H1 (cell line): ENCODE measurements at regions not wholly inside any gene's neighbourhood (a gene's known extent, or its start where the extent isn't known, plus 50 kb on each side); places are given as distances from the start of the nearest gene placed in this dataset.

Experiments used
- CTCF ChIA-PET: fragments of 300-600 bp; sonication (Branson Sonifier 250); formaldehyde crosslinking; loops from one replicate; lab custom pipeline; 2021; ENCODE audit not compliant: partially characterized antibody; lab: Charles Lee
- POLR2A ChIA-PET: fragments of 300-600 bp; sonication (Branson Sonifier 250); formaldehyde crosslinking; loops from one replicate; lab custom pipeline; 2021; ENCODE audit warnings: inconsistent platforms; ENCODE audit not compliant: partially characterized antibody; lab: Charles Lee
- DNase-seq, 2 experiments: peaks; one replicate each; pipeline versions ENCODE4 v3.0.0 to v3.0.0-alpha.2; 2010 to 2022; ENCODE audit warnings: low spot score in 2 of 2, low read depth in 1 of 2, mixed read lengths in 1 of 2
- FAIRE-seq: peaks from 2 replicates; lab custom pipeline; 2011; peaks lifted over from hg19 to GRCh38; lab: Jason Lieb, UNC
- H2AFZ ChIP-seq: 2 replicates; pipeline ENCODE4 v1.8.1; 2012; ENCODE audit warnings: low read length, inconsistent platforms
- H2AK5ac ChIP-seq: 2 replicates; pipeline ENCODE4 v1.6.1; 2013; ENCODE audit warnings: low read depth, low read length
- H2BK120ac ChIP-seq: replicated peaks from 2 replicates; pipeline ENCODE3; 2013; ENCODE audit warnings: low read depth, low read length, inconsistent platforms
- H2BK12ac ChIP-seq: 2 replicates; pipeline ENCODE4 v1.6.1; 2013; ENCODE audit warnings: low read depth, low read length
- H2BK15ac ChIP-seq: 2 replicates; pipeline ENCODE4 v1.6.1; 2013; ENCODE audit warnings: low read length
- H2BK20ac ChIP-seq: 2 replicates; pipeline ENCODE4 v1.6.1; 2013; ENCODE audit warnings: low read length
- H2BK5ac ChIP-seq: 2 replicates; pipeline ENCODE4 v1.6.1; 2013; ENCODE audit warnings: low read depth, low read length
- H3K14ac ChIP-seq: 2 replicates; pipeline ENCODE4 v1.6.1; 2013; ENCODE audit warnings: inconsistent platforms; ENCODE audit not compliant: insufficient read length
- H3K18ac ChIP-seq: 2 replicates; pipeline ENCODE4 v1.6.1; 2013; ENCODE audit warnings: low read length; ENCODE audit errors: extremely low read depth
- H3K23ac ChIP-seq: 2 replicates; pipeline ENCODE4 v1.6.1; 2013; ENCODE audit warnings: inconsistent platforms; ENCODE audit not compliant: insufficient read length
- H3K23me2 ChIP-seq: 2 replicates; pipeline ENCODE4 v1.6.1; 2013; ENCODE audit warnings: low read depth, low read length
- H3K27ac ChIP-seq: 2 replicates; pipeline ENCODE4 v1.6.1; 2011; ENCODE audit warnings: low read depth, low read length, inconsistent platforms
- H3K27me3 ChIP-seq, 4 experiments: replicated peaks in 1 of 4; 1 replicate in 1 of 4; 2 replicates in 3 of 4; pipeline versions ENCODE4 v1.6.1 to v1.8.1; 2011 to 2013; ENCODE audit warnings: low read length in 3 of 4, mild to moderate bottlenecking in 3 of 4, inconsistent platforms in 2 of 4, mixed read lengths in 2 of 4, moderate library complexity in 1 of 4; ENCODE audit not compliant: control insufficient read depth in 3 of 4, insufficient read depth in 3 of 4; ENCODE audit errors: extremely low read depth in 1 of 4
- H3K36me3 ChIP-seq, 4 experiments: 2 replicates each; pipeline versions ENCODE4 v1.6.1 to v1.8.1; 2011 to 2013; ENCODE audit warnings: mild to moderate bottlenecking in 4 of 4, low read length in 3 of 4, moderate library complexity in 2 of 4, control low read depth in 1 of 4, inconsistent platforms in 1 of 4; ENCODE audit not compliant: insufficient read depth in 4 of 4, control insufficient read depth in 2 of 4
- H3K4ac ChIP-seq: replicated peaks from 2 replicates; pipeline ENCODE3; 2013; ENCODE audit warnings: low read length, low read depth, mixed read lengths, inconsistent platforms; ENCODE audit not compliant: insufficient read length
- H3K4me1 ChIP-seq, 4 experiments: replicated peaks in 1 of 4; 1 replicate in 1 of 4; 2 replicates in 3 of 4; pipeline versions ENCODE4 v1.6.1 to v1.8.1; 2011 to 2013; ENCODE audit warnings: low read length in 3 of 4, inconsistent platforms in 2 of 4, mixed read lengths in 1 of 4; ENCODE audit not compliant: insufficient read depth in 4 of 4, control insufficient read depth in 3 of 4
- H3K4me2 ChIP-seq, 2 experiments: 2 replicates each; pipeline versions ENCODE4 v1.6.1 to v1.8.1; 2011 to 2013; ENCODE audit warnings: low read depth in 2 of 2, low read length in 2 of 2, control low read depth in 1 of 2, inconsistent platforms in 1 of 2, mild to moderate bottlenecking in 1 of 2; ENCODE audit not compliant: insufficient read depth in 1 of 2
- H3K4me3 ChIP-seq, 4 experiments: fragments of 200-600, 300-600 bp in 1 of 4; sonication (generic), shearing (Covaris generic), sonication (Bioruptor Twin) in 1 of 4; 2 replicates each; pipeline versions ENCODE4 v1.5.1 to v1.8.1; 2011 to 2016; ENCODE audit warnings: low read length in 4 of 4, low read depth in 3 of 4, control low read depth in 2 of 4, inconsistent platforms in 2 of 4, mild to moderate bottlenecking in 2 of 4, mixed read lengths in 1 of 4, moderate library complexity in 1 of 4; ENCODE audit not compliant: insufficient read depth in 2 of 4; ENCODE audit errors: extremely low read depth in 1 of 4
- H3K56ac ChIP-seq: replicated peaks from 2 replicates; pipeline ENCODE3; 2013; ENCODE audit warnings: low read depth, mild to moderate bottlenecking, mixed read lengths, low read length, inconsistent platforms; ENCODE audit not compliant: insufficient read length
- H3K79me1 ChIP-seq: 2 replicates; pipeline ENCODE4 v1.6.1; 2013; ENCODE audit warnings: low read depth, low read length, control low read depth
- H3K79me2 ChIP-seq, 2 experiments: 2 replicates each; pipeline versions ENCODE4 v1.6.1 to v1.8.1; 2012 to 2013; ENCODE audit warnings: low read length in 2 of 2, mild to moderate bottlenecking in 2 of 2, inconsistent platforms in 1 of 2; ENCODE audit not compliant: insufficient read depth in 2 of 2, control insufficient read depth in 1 of 2
- H3K9ac ChIP-seq, 4 experiments: replicated peaks in 1 of 4; 1 replicate in 1 of 4; 2 replicates in 3 of 4; pipeline versions ENCODE4 v1.6.1 to v1.8.1; 2011 to 2013; ENCODE audit warnings: low read depth in 3 of 4, low read length in 3 of 4, control low read depth in 2 of 4, mild to moderate bottlenecking in 2 of 4, moderate library complexity in 2 of 4, inconsistent platforms in 1 of 4; ENCODE audit errors: extremely low read depth in 1 of 4
- H3K9me3 ChIP-seq, 2 experiments: 2 replicates each; pipeline versions ENCODE4 v1.6.1 to v1.8.1; 2012 to 2013; ENCODE audit warnings: mild to moderate bottlenecking in 2 of 2, moderate library complexity in 2 of 2, control low read depth in 1 of 2, inconsistent platforms in 1 of 2, low read depth in 1 of 2, low read length in 1 of 2, mixed read lengths in 1 of 2; ENCODE audit not compliant: insufficient read depth in 2 of 2
- H4K20me1 ChIP-seq, 2 experiments: replicated peaks in 1 of 2; 2 replicates each; pipeline versions ENCODE3 to v1.8.1; 2011 to 2013; ENCODE audit warnings: inconsistent platforms in 2 of 2, low read length in 2 of 2, mild to moderate bottlenecking in 1 of 2; ENCODE audit not compliant: insufficient read depth in 2 of 2, control insufficient read depth in 1 of 2
- H4K5ac ChIP-seq: 2 replicates; pipeline ENCODE4 v1.6.1; 2013; ENCODE audit warnings: low read length, low read depth, mixed read lengths, inconsistent platforms; ENCODE audit not compliant: insufficient read length
- H4K8ac ChIP-seq: 2 replicates; pipeline ENCODE4 v1.8.0; 2013; ENCODE audit warnings: mild to moderate bottlenecking, moderate library complexity, low read length, inconsistent platforms; ENCODE audit not compliant: insufficient read depth; ENCODE audit errors: extremely low read depth
- H4K91ac ChIP-seq: replicated peaks from 2 replicates; pipeline ENCODE3; 2013; ENCODE audit warnings: low read length, mixed read lengths, inconsistent platforms; ENCODE audit not compliant: insufficient read length
- ATF2 ChIP-seq: IDR thresholded peaks from 2 replicates; pipeline ENCODE4 v1.6.1; 2012; ENCODE audit warnings: low read length, inconsistent platforms
- BACH1 ChIP-seq: IDR thresholded peaks from 2 replicates; pipeline ENCODE4 v1.6.1; 2012; ENCODE audit warnings: low read length, improper control_type of control experiment
- CTCF ChIP-seq, 3 experiments: IDR thresholded peaks; 1 replicate in 2 of 3; 2 replicates in 1 of 3; pipeline versions ENCODE4 v1.5.1 to v1.6.1; 2011; ENCODE audit warnings: low read length in 3 of 3, mild to moderate bottlenecking in 3 of 3, inconsistent platforms in 2 of 3, low read depth in 1 of 3, moderate library complexity in 1 of 3; ENCODE audit not compliant: insufficient read depth in 1 of 3; ENCODE audit errors: control extremely low read depth in 1 of 3
- MAX ChIP-seq: IDR thresholded peaks from 2 replicates; pipeline ENCODE4 v1.6.1; 2012; ENCODE audit warnings: inconsistent platforms
- PHF8 ChIP-seq: fragments of 200-600 bp; sonication (generic); conservative IDR thresholded peaks from 2 replicates; pipeline ENCODE4 v1.7.1; 2012; ENCODE audit warnings: low read depth, mild to moderate bottlenecking, inconsistent platforms, low read length, moderate library complexity
- RNF2 ChIP-seq: fragments of 200-900, 300-1000 bp; sonication (generic); IDR thresholded peaks from 2 replicates; pipeline ENCODE4 v1.7.1; 2016; ENCODE audit warnings: borderline replicate concordance, low read depth, mild to moderate bottlenecking, antibody characterized with exemption, low read length; ENCODE audit not compliant: poor library complexity, severe bottlenecking; ENCODE audit errors: missing control alignments
- SRF ChIP-seq: IDR thresholded peaks from 2 replicates; pipeline ENCODE4 v1.6.1; 2011; ENCODE audit warnings: mild to moderate bottlenecking, low read depth, low read length, moderate library complexity
- WGBS, 2 experiments: shearing (Covaris generic) in 1 of 2; methylation state at CpG; one replicate each; pipeline versions ENCODE4 v1.1.6 to v1.1.7; 2013 to 2015; ENCODE audit warnings: low lambda C conversion rate in 2 of 2, mixed read lengths in 2 of 2, inconsistent platforms in 1 of 2, low coverage in 1 of 2, missing lambda C conversion rate in 1 of 2; ENCODE audit not compliant: insufficient replicate concordance in 2 of 2, insufficient coverage in 1 of 2, insufficient read length in 1 of 2; ENCODE audit errors: extremely low coverage in 1 of 2, missing lambda C conversion rate in 1 of 2; 5-methylcytosine and 5-hydroxymethylcytosine counted together

- no peak overlapping the region for H2AFZ ChIP-seq
- H4K5ac ChIP-seq: no peak overlapping the region
- H3K23ac ChIP-seq: no peak overlapping the region
- no peak overlapping the region for H3K4ac ChIP-seq
- no peak overlapping the region for H3K27ac ChIP-seq
- no peak overlapping the region for H2BK5ac ChIP-seq
- no peak overlapping the region for H4K8ac ChIP-seq
- no peak overlapping the region for H2BK20ac ChIP-seq
- H3K4me3 ChIP-seq: no peak overlapping the region
- H3K9me3 ChIP-seq: no peaks in the 10 kb centered on the region
- H3K14ac ChIP-seq: no peak overlapping the region
- H3K27me3 ChIP-seq: no peaks in the 10 kb centered on the region
- CTCF ChIA-PET: interaction anchor here (0.6 to 2.3 kb wide), 4 partner anchors 19 to 162 kb away, joined by 3 to 13 read pairs (median 6); no protein-coding TSS in a partner anchor
- H3K18ac ChIP-seq: peak overlapping the region; percentile 26; the same call in 1 of the 2 replicates
- H4K20me1 ChIP-seq: no peaks in the 10 kb centered on the region
- POLR2A ChIA-PET: interaction anchor here (1.1 kb wide), 1 partner anchor 72 kb away, joined by 3 read pairs; no protein-coding TSS in a partner anchor
- no peak overlapping the region for H3K4me2 ChIP-seq
- no peaks in the 10 kb centered on the region for H3K23me2 ChIP-seq
- H2BK15ac ChIP-seq: no peak overlapping the region
- no peaks in the 10 kb centered on the region for H3K79me1 ChIP-seq
- H2BK12ac ChIP-seq: peak overlapping the region; percentile 29; the same call in 1 of the 2 replicates
- 87% methylated on average over 8 of the region's 8 CpGs; no CpG with 5 or more reads in 1 of the 2 experiments for WGBS, 2 experiments
- H3K9ac ChIP-seq: no peak overlapping the region
- H3K4me1 ChIP-seq: peaks cover 0 to 4% (median under 1%) of the 10 kb centered on the region in 4 experiments; a peak in 3 of 7 replicates
- no peak for FAIRE-seq
- no peak for DNase-seq
- H3K79me2 ChIP-seq: no peaks in the 10 kb centered on the region
- H2AK5ac ChIP-seq: no peak overlapping the region
- no peak overlapping the region for H4K91ac ChIP-seq
- H3K36me3 ChIP-seq: no peaks in the 10 kb centered on the region
- H3K56ac ChIP-seq: no peak overlapping the region
- H2BK120ac ChIP-seq: no peak overlapping the region
- no peak for TF ChIP-seq SRF
- TF ChIP-seq ATF2: no peak
- TF ChIP-seq CTCF (IDR thresholded peaks at IDR 0.05; ENCODE audit: control extremely low read depth in 1 of 3, insufficient read depth in 1 of 3, low read depth in 1 of 3, low read length in 3 of 3): no peak
- TF ChIP-seq PHF8: no peak
- no peak for TF ChIP-seq MAX
- no peak for TF ChIP-seq BACH1
- no peak for TF ChIP-seq RNF2
These were observed 49.9 kb upstream of the LDLRAD3 start for GRCh38 chr11:35893796-35894475.
